WI38 (cell line): ENCODE measurements at regions not wholly inside any gene's neighbourhood (a gene's known extent, or its start where the extent isn't known, plus 50 kb on each side); places are given as distances from the start of the nearest gene placed in this dataset.

Experiments used
- H3K4me3 ChIP-seq: 2 replicates; pipeline ENCODE4 v1.5.1; 2011; ENCODE audit warnings: low read depth, mild to moderate bottlenecking, control low read depth, low read length
- CTCF ChIP-seq: IDR thresholded peaks from 2 replicates; pipeline ENCODE4 v1.5.1; 2012; ENCODE audit warnings: low read depth, mild to moderate bottlenecking, control low read depth, low read length

GRCh38 chr2:5444168-5444567, 248.0 kb upstream of the SOX11 start:
- H3K4me3 ChIP-seq, result no peak overlapping the region
- TF ChIP-seq CTCF, result no peak

- H3K4me3 ChIP-seq, result no peak overlapping the region
- TF ChIP-seq CTCF, result no peak
Observed at GRCh38 chr2:5444854-5445253, 247.3 kb upstream of the SOX11 start.

GRCh38 chr2:5449867-5450266, 242.3 kb upstream of the SOX11 start:
- TF ChIP-seq CTCF, result no peak
- H3K4me3 ChIP-seq, result no peak overlapping the region

- no peak for TF ChIP-seq CTCF
Observed at GRCh38 chr2:5453220-5454050, 238.7 kb upstream of the SOX11 start.

GRCh38 chr2:5454051-5454390, 238.2 kb upstream of the SOX11 start:
- H3K4me3 ChIP-seq, result no peak overlapping the region
- no peak for TF ChIP-seq CTCF

More at GRCh38 chr2:5453220-5454050, 238.7 kb upstream of the SOX11 start:
- H3K4me3 ChIP-seq, result no peak overlapping the region

GRCh38 chr2:5459041-5459440, 233.1 kb upstream of the SOX11 start:
- no peak overlapping the region for H3K4me3 ChIP-seq
- no peak for TF ChIP-seq CTCF

GRCh38 chr2:5464657-5465056, 227.5 kb upstream of the SOX11 start:
- TF ChIP-seq CTCF, result no peak
- no peak overlapping the region for H3K4me3 ChIP-seq
